Right ventricle myocardium inferior (tissue), 1 donor: ENCODE measurements at regions not wholly inside any gene's neighbourhood (a gene's known extent, or its start where the extent isn't known, plus 50 kb on each side); places are given as distances from the start of the nearest gene placed in this dataset.

Experiments
- ATAC-seq: fragments of 200-7000 bp; cut with Tn5 transposase; one replicate; pipeline ENCODE4 v1.9.1; 2020; ENCODE audit warnings: mild to moderate bottlenecking, moderate library complexity
- DNase-seq: peaks from one replicate; pipeline ENCODE4 v3.0.0; 2021; ENCODE audit errors: missing footprints
- intact Hi-C: fragments of 100-400 bp; cut with DNase I; formaldehyde crosslinking; loops from one replicate; pipeline ENCODE4 v1.11.0; 2022
- donor health status: DM: no; HTN: yes; CAD: no; lungs with severe emphysema.

- intact Hi-C loops = no loop called here
- DNase-seq (no peak), ATAC-seq (no peak)
Observed at GRCh38 chr10:57221674-57222073, 860.6 kb upstream of the ZWINT start.

GRCh38 chr10:57218382-57218781, 857.3 kb upstream of the ZWINT start:
- intact Hi-C loops = no loop called here
- no peak for ATAC-seq

GRCh38 chr10:57202356-57202755, 841.3 kb upstream of the ZWINT start:
- intact Hi-C loops = no loop called here
- no peak for DNase-seq
- no peak for ATAC-seq

More at GRCh38 chr10:57218382-57218781, 857.3 kb upstream of the ZWINT start:
- DNase-seq = no peak

- ATAC-seq (no peak), DNase-seq (no peak)
- intact Hi-C loops = no loop called here
Observed at GRCh38 chr10:57188846-57189245, 827.8 kb upstream of the ZWINT start.

GRCh38 chr10:57186201-57186600, 825.1 kb upstream of the ZWINT start:
- no peak for ATAC-seq
- intact Hi-C loops = no loop called here
- DNase-seq = no peak

GRCh38 chr10:57169597-57169996, 808.5 kb upstream of the ZWINT start:
- intact Hi-C loops = no loop called here
- ATAC-seq = no peak
- DNase-seq = no peak

- ATAC-seq = no peak
- no peak for DNase-seq
- intact Hi-C loops = no loop called here
Observed at GRCh38 chr10:57168611-57169240, 807.7 kb upstream of the ZWINT start.

- intact Hi-C loops = no loop called here
- no peak for DNase-seq
- no peak for ATAC-seq
Observed at GRCh38 chr10:57165671-57166070, 804.6 kb upstream of the ZWINT start.

GRCh38 chr10:57162231-57162630, 801.2 kb upstream of the ZWINT start:
- DNase-seq (no peak), ATAC-seq (no peak)
- intact Hi-C loops = no loop called here

GRCh38 chr10:57161157-57161556, 800.1 kb upstream of the ZWINT start:
- intact Hi-C loops = no loop called here
- ATAC-seq = no peak

GRCh38 chr10:57145548-57145947, 784.5 kb upstream of the ZWINT start:
- ATAC-seq = no peak
- intact Hi-C loops = no loop called here
- no peak for DNase-seq

More at GRCh38 chr10:57161157-57161556, 800.1 kb upstream of the ZWINT start:
- no peak for DNase-seq

- DNase-seq (no peak), ATAC-seq (no peak)
- intact Hi-C loops = no loop called here
Observed at GRCh38 chr10:57142925-57143576, 782.0 kb upstream of the ZWINT start.

GRCh38 chr10:57141708-57142107, 780.6 kb upstream of the ZWINT start:
- intact Hi-C loops = no loop called here
- DNase-seq (no peak), ATAC-seq (no peak)

- no peak for DNase-seq
- ATAC-seq = no peak
- intact Hi-C loops = no loop called here
Observed at GRCh38 chr10:57119684-57120083, 758.6 kb upstream of the ZWINT start.

- DNase-seq (no peak), ATAC-seq (no peak)
- intact Hi-C loops = no loop called here
Observed at GRCh38 chr10:57113545-57113944, 752.5 kb upstream of the ZWINT start.

- intact Hi-C loops = no loop called here
- no peak for DNase-seq
- ATAC-seq = no peak
Observed at GRCh38 chr10:57102236-57102635, 741.2 kb upstream of the ZWINT start.

GRCh38 chr10:57098146-57098545, 737.1 kb upstream of the ZWINT start:
- no peak for ATAC-seq
- intact Hi-C loops = no loop called here
- DNase-seq = no peak

GRCh38 chr10:57096044-57096443, 735.0 kb upstream of the ZWINT start:
- DNase-seq (peak; percentile 60), ATAC-seq (no peak)
- intact Hi-C loops = no loop called here

- intact Hi-C loops = no loop called here
- DNase-seq (no peak), ATAC-seq (no peak)
Observed at GRCh38 chr10:57094965-57095364, 733.9 kb upstream of the ZWINT start.

- intact Hi-C loops = no loop called here
- DNase-seq = no peak
- no peak for ATAC-seq
Observed at GRCh38 chr10:57094083-57094482, 733.0 kb upstream of the ZWINT start.

- intact Hi-C loops = no loop called here
- no peak for DNase-seq
- no peak for ATAC-seq
Observed at GRCh38 chr10:57053530-57053929, 692.5 kb upstream of the ZWINT start.
